ENCODE measurements at regions not wholly inside any gene's neighbourhood (a gene's known extent, or its start where the extent isn't known, plus 50 kb on each side); places are given as distances from the start of the nearest gene placed in this dataset.
"Not testable (repeated sequence)": the region's sequence is repeated elsewhere in the genome, so short reads cannot be mapped to it uniquely, and the experiment has no call there.

- Histone ChIP-seq H3K4me3 (no peak overlapping the region), H3K36me3 (no peaks in the 10 kb centered on the region), H3K9me3 (no peaks in the 10 kb centered on the region), H3K27ac (no peak overlapping the region), H3K27me3 (no peaks in the 10 kb centered on the region), H3K4me1 (no peaks in the 10 kb centered on the region)
- DNase-seq (no peak), ATAC-seq (no peak)
- WGBS (ENCODE audit: insufficient coverage, low coverage, low lambda C conversion rate, missing lambda C conversion rate): 17% methylated on average over 1 of the region's 1 CpG
- intact Hi-C loops (cut with DNase I): no loop called here
- no peak for TF ChIP-seq CTCF (IDR thresholded peaks at IDR 0.05)
- TF ChIP-seq POLR2A (IDR thresholded peaks at IDR 0.05): no peak
Measured at GRCh38 chrX:93419642-93420041, 253.7 kb downstream of the NAP1L3 start.

GRCh38 chrX:93404121-93404520, 269.3 kb downstream of the NAP1L3 start:
- Histone ChIP-seq H3K4me3 (no peak overlapping the region), H3K27ac (no peak overlapping the region), H3K4me1 (no peaks in the 10 kb centered on the region), H3K36me3 (no peaks in the 10 kb centered on the region), H3K27me3 (no peaks in the 10 kb centered on the region), H3K9me3 (no peaks in the 10 kb centered on the region)
- intact Hi-C loops (cut with DNase I): no loop called here
- WGBS (ENCODE audit: insufficient coverage, low coverage, low lambda C conversion rate, missing lambda C conversion rate): 72% methylated on average over 2 of the region's 3 CpGs
- TF ChIP-seq POLR2A (IDR thresholded peaks at IDR 0.05) (no peak), CTCF (IDR thresholded peaks at IDR 0.05) (no peak)
- ATAC-seq (no peak), DNase-seq (no peak)

GRCh38 chrX:93354651-93355050, 318.7 kb downstream of the NAP1L3 start:
- TF ChIP-seq POLR2A (IDR thresholded peaks at IDR 0.05) (no peak), CTCF (IDR thresholded peaks at IDR 0.05) (no peak)
- WGBS (ENCODE audit: insufficient coverage, low coverage, low lambda C conversion rate, missing lambda C conversion rate): 46% methylated on average over 7 of the region's 7 CpGs
- peaks cover 0 to 4% of the 10 kb centered on the region in 2 donors for H3K27me3 ChIP-seq
- H3K4me1 ChIP-seq: no peaks in the 10 kb centered on the region
- no peaks in the 10 kb centered on the region for H3K36me3 ChIP-seq
- no peak for DNase-seq
- H3K9me3 ChIP-seq: no peaks in the 10 kb centered on the region
- intact Hi-C loops (cut with DNase I): no loop called here
- no peak for ATAC-seq
- no peak overlapping the region for H3K27ac ChIP-seq
- H3K4me3 ChIP-seq: no peak overlapping the region

- Histone ChIP-seq H3K27ac (no peak overlapping the region), H3K36me3 (no peaks in the 10 kb centered on the region), H3K9me3 (peaks cover 0 to 3% (median 0%) of the 10 kb centered on the region in 4 donors), H3K27me3 (no peaks in the 10 kb centered on the region), H3K4me3 (no peak overlapping the region), H3K4me1 (no peaks in the 10 kb centered on the region)
- DNase-seq (no peak), ATAC-seq (no peak)
- TF ChIP-seq CTCF (IDR thresholded peaks at IDR 0.05) (no peak), POLR2A (IDR thresholded peaks at IDR 0.05) (no peak)
- WGBS (ENCODE audit: insufficient coverage, low coverage, low lambda C conversion rate, missing lambda C conversion rate): 47% methylated on average over 3 of the region's 3 CpGs
- intact Hi-C loops (cut with DNase I): no loop called here
Measured at GRCh38 chrX:93346309-93346708, 327.1 kb downstream of the NAP1L3 start.

- H3K27ac ChIP-seq; H3K27me3 ChIP-seq; intact Hi-C loops (cut with DNase I); H3K4me3 ChIP-seq; H3K9me3 ChIP-seq; H3K36me3 ChIP-seq; H3K4me1 ChIP-seq; ATAC-seq; DNase-seq: not testable (repeated sequence)
- 67% methylated on average over 2 of the region's 2 CpGs for WGBS (ENCODE audit: insufficient coverage, low coverage, low lambda C conversion rate, missing lambda C conversion rate)
Measured at GRCh38 chrX:93344287-93344686, 329.1 kb downstream of the NAP1L3 start.
